ENCODE measurements at regions not wholly inside any gene's neighbourhood (a gene's known extent, or its start where the extent isn't known, plus 50 kb on each side); places are given as distances from the start of the nearest gene placed in this dataset.

DNA sequence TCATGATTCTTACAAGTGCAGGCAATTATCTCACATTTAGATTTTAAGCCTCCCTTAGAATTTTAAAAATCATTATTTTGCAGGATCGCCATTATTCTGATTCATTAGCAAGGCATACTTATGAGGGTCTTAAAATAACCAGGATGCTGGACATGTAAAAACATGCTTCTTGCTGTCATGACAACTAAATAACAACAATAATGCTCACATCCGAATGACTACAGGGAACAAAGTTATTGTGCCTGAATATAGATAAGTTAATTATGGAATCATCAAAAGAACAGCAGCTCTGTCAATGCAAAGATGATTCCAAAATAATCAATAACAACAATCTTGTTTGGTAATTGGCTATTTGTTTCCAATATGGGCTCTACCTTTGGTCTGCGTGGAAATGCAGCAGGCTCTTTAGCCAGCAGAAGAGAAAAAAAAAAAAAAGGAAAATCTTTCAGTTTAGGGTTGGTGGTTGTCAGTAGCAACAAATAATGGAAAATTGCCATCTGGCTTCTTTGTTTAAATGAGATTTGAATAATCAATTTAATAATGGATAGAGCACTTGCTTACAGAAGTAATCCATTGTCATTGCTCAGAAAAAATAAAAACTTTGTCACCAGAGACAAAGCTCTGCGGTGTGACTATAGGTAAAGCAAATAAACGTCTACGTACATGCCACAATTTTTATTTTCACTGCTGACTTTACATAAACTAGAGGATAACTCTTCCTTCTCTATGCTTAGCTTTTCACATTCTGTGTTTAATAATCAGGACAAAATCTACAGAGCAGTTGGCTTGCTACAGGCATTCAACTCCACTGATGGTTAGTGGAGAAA lies 468.9 kb upstream of the TSHZ3 start:
- Mint-ChIP-seq H3K4me1 (ENCODE audit: low read depth, unreplicated experiment) (peaks cover 5% of the 10 kb centered on the region), H3K9me3 (ENCODE audit: unreplicated experiment) (no peaks in the 10 kb centered on the region), H3K36me3 (ENCODE audit: low read depth, unreplicated experiment) (no peaks in the 10 kb centered on the region), H3K27me3 (ENCODE audit: low read depth, unreplicated experiment) (peaks cover 6% of the 10 kb centered on the region), H3K4me3 (ENCODE audit: unreplicated experiment) (no peak overlapping the region), H3K27ac (ENCODE audit: unreplicated experiment) (no peak overlapping the region)
- Histone ChIP-seq H3K36me3 (ENCODE audit: insufficient read depth, low read length) (no peaks in the 10 kb centered on the region), H2AFZ (ENCODE audit: low read depth, low read length) (no peak overlapping the region), H3K79me2 (ENCODE audit: insufficient read depth, low read length) (no peaks in the 10 kb centered on the region), H3K9me3 (ENCODE audit: insufficient read depth, low read depth, low read length) (no peaks in the 10 kb centered on the region), H3K9ac (ENCODE audit: low read length) (no peak overlapping the region), H4K20me1 (ENCODE audit: insufficient read depth, low read length) (no peaks in the 10 kb centered on the region), H3K27ac (ENCODE audit: low read depth, low read length) (no peak overlapping the region), H3K4me2 (ENCODE audit: low read length) (no peak overlapping the region), H3K27me3 (ENCODE audit: insufficient read depth, low read length) (no peaks in the 10 kb centered on the region), H3K4me1 (ENCODE audit: insufficient read depth, low read length) (no peaks in the 10 kb centered on the region), H3K4me3 (ENCODE audit: insufficient read depth, low read depth, low read length) (no peak overlapping the region)
- DNase-seq (ENCODE audit: low read depth) (no peak), FAIRE-seq (no peak)
- TF ChIP-seq, protein P1, sequence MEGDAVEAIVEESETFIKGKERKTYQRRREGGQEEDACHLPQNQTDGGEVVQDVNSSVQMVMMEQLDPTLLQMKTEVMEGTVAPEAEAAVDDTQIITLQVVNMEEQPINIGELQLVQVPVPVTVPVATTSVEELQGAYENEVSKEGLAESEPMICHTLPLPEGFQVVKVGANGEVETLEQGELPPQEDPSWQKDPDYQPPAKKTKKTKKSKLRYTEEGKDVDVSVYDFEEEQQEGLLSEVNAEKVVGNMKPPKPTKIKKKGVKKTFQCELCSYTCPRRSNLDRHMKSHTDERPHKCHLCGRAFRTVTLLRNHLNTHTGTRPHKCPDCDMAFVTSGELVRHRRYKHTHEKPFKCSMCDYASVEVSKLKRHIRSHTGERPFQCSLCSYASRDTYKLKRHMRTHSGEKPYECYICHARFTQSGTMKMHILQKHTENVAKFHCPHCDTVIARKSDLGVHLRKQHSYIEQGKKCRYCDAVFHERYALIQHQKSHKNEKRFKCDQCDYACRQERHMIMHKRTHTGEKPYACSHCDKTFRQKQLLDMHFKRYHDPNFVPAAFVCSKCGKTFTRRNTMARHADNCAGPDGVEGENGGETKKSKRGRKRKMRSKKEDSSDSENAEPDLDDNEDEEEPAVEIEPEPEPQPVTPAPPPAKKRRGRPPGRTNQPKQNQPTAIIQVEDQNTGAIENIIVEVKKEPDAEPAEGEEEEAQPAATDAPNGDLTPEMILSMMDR (IDR thresholded peaks at IDR 0.05; ENCODE audit: insufficient read depth, low read depth, low read length) = no peak
- no peak for TF ChIP-seq EZH2 (IDR thresholded peaks at IDR 0.05; ENCODE audit: insufficient read depth, low read length)

DNA sequence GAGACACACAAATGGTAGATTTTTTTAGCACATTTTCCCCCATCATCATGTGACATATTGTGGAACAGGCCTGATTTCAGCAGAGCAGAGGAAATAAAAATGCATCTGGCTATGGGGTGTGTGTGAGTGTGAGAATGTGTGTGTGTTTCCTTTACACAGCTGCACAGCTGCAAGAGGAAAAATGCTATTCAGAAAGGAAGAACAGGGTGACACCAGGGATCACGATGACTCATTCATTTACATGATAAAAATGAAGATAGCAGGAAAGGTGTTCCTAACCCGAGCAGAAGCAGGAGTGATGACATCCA lies 469.5 kb upstream of the TSHZ3 start:
- H3K4me1 Mint-ChIP-seq (ENCODE audit: low read depth, unreplicated experiment) = peaks cover 5% of the 10 kb centered on the region
- Histone ChIP-seq H3K27ac (ENCODE audit: low read depth, low read length) (no peak overlapping the region), H3K9me3 (ENCODE audit: insufficient read depth, low read depth, low read length) (no peaks in the 10 kb centered on the region), H3K9ac (ENCODE audit: low read length) (no peak overlapping the region), H3K79me2 (ENCODE audit: insufficient read depth, low read length) (no peaks in the 10 kb centered on the region), H4K20me1 (ENCODE audit: insufficient read depth, low read length) (no peaks in the 10 kb centered on the region), H3K4me1 (ENCODE audit: insufficient read depth, low read length) (no peaks in the 10 kb centered on the region), H3K4me2 (ENCODE audit: low read length) (no peak overlapping the region), H2AFZ (ENCODE audit: low read depth, low read length) (no peak overlapping the region), H3K4me3 (ENCODE audit: insufficient read depth, low read depth, low read length) (no peak overlapping the region), H3K36me3 (ENCODE audit: insufficient read depth, low read length) (no peaks in the 10 kb centered on the region), H3K27me3 (ENCODE audit: insufficient read depth, low read length) (no peaks in the 10 kb centered on the region)
- no peaks in the 10 kb centered on the region for H3K9me3 Mint-ChIP-seq (ENCODE audit: unreplicated experiment)
- FAIRE-seq = no peak
- H3K27me3 Mint-ChIP-seq (ENCODE audit: low read depth, unreplicated experiment) = peaks cover 6% of the 10 kb centered on the region
- no peaks in the 10 kb centered on the region for H3K36me3 Mint-ChIP-seq (ENCODE audit: low read depth, unreplicated experiment)
- H3K27ac Mint-ChIP-seq (ENCODE audit: unreplicated experiment) = no peak overlapping the region
- TF ChIP-seq, protein P1 (IDR thresholded peaks at IDR 0.05; ENCODE audit: insufficient read depth, low read depth, low read length) = no peak
- no peak for TF ChIP-seq EZH2 (IDR thresholded peaks at IDR 0.05; ENCODE audit: insufficient read depth, low read length)
- H3K4me3 Mint-ChIP-seq (ENCODE audit: unreplicated experiment) = no peak overlapping the region
- DNase-seq (ENCODE audit: low read depth) = no peak

DNA sequence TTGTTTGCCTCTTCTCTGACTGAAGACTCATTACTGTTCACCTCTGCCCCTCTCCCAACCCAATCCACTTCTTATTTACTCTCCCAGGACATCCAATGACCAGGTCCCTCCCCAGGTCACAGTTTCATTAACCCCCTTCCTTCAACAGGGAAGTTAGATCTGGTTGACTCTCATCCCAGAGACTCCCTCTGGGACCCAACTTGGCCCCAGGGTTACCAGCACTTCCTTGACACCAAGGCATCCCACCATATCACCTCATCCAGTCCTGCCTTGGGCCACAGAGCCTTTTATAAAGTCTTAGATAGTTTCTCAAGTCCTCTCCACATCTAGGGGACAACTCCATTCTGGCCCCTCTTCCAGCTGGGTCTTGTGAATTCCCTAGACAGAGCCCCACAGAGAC lies 470.6 kb upstream of the TSHZ3 start:
- Histone ChIP-seq H3K36me3 (ENCODE audit: insufficient read depth, low read length) (no peaks in the 10 kb centered on the region), H2AFZ (ENCODE audit: low read depth, low read length) (no peak overlapping the region), H3K4me1 (ENCODE audit: insufficient read depth, low read length) (no peaks in the 10 kb centered on the region), H3K27ac (ENCODE audit: low read depth, low read length) (no peak overlapping the region), H3K79me2 (ENCODE audit: insufficient read depth, low read length) (no peaks in the 10 kb centered on the region), H3K4me2 (ENCODE audit: low read length) (no peak overlapping the region), H4K20me1 (ENCODE audit: insufficient read depth, low read length) (no peaks in the 10 kb centered on the region), H3K9me3 (ENCODE audit: insufficient read depth, low read depth, low read length) (no peaks in the 10 kb centered on the region), H3K27me3 (ENCODE audit: insufficient read depth, low read length) (no peaks in the 10 kb centered on the region), H3K9ac (ENCODE audit: low read length) (no peak overlapping the region), H3K4me3 (ENCODE audit: insufficient read depth, low read depth, low read length) (no peak overlapping the region)
- H3K9me3 Mint-ChIP-seq (ENCODE audit: unreplicated experiment) = no peaks in the 10 kb centered on the region
- H3K27ac Mint-ChIP-seq (ENCODE audit: unreplicated experiment) = no peak overlapping the region
- no peak overlapping the region for H3K4me3 Mint-ChIP-seq (ENCODE audit: unreplicated experiment)
- H3K27me3 Mint-ChIP-seq (ENCODE audit: low read depth, unreplicated experiment) = peaks cover 6% of the 10 kb centered on the region
- H3K36me3 Mint-ChIP-seq (ENCODE audit: low read depth, unreplicated experiment) = no peaks in the 10 kb centered on the region
- no peak for DNase-seq (ENCODE audit: low read depth)
- no peak for FAIRE-seq
- TF ChIP-seq, protein P1 (IDR thresholded peaks at IDR 0.05; ENCODE audit: insufficient read depth, low read depth, low read length) = no peak
- TF ChIP-seq EZH2 (IDR thresholded peaks at IDR 0.05; ENCODE audit: insufficient read depth, low read length) = no peak
- H3K4me1 Mint-ChIP-seq (ENCODE audit: low read depth, unreplicated experiment) = peaks cover 5% of the 10 kb centered on the region

Data from astrocyte (in vitro differentiated cells and primary cell).